ENCODE measurements at regions not wholly inside any gene's neighbourhood (a gene's known extent, or its start where the extent isn't known, plus 50 kb on each side); places are given as distances from the start of the nearest gene placed in this dataset.

DNA sequence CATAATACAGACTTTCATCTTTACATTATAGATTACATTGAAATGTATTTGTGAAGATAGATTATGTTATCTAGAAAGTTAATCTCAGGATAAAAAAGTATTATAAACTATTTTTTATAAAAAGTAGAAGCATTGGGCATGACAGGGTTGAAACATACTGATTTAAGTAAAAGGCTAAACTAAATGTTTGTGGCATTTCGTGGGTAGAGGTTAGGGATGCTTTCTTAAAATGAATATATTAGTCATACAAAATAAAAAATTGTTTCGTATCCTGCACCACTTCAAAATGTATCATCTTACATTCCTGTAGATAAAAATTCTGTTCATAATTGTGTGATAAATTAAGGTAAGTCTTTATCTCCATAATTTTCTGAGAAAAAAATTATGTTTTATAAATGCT, 603.6 kb downstream of the SPRY1 start:
- peaks cover 0 to 14% (median 1%) of the 10 kb centered on the region in 11 donors for H3K9me3 ChIP-seq
- H3K36me3 ChIP-seq, result no peaks in the 10 kb centered on the region
- H3K4me3 ChIP-seq, result no peak overlapping the region
- intact Hi-C loops (cut with DNase I), result no loop called here
- TF ChIP-seq, protein P1, sequence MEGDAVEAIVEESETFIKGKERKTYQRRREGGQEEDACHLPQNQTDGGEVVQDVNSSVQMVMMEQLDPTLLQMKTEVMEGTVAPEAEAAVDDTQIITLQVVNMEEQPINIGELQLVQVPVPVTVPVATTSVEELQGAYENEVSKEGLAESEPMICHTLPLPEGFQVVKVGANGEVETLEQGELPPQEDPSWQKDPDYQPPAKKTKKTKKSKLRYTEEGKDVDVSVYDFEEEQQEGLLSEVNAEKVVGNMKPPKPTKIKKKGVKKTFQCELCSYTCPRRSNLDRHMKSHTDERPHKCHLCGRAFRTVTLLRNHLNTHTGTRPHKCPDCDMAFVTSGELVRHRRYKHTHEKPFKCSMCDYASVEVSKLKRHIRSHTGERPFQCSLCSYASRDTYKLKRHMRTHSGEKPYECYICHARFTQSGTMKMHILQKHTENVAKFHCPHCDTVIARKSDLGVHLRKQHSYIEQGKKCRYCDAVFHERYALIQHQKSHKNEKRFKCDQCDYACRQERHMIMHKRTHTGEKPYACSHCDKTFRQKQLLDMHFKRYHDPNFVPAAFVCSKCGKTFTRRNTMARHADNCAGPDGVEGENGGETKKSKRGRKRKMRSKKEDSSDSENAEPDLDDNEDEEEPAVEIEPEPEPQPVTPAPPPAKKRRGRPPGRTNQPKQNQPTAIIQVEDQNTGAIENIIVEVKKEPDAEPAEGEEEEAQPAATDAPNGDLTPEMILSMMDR (IDR thresholded peaks at IDR 0.05), result no peak
- DNase-seq (no peak), ATAC-seq (no peak)
- H3K27ac ChIP-seq, result no peak overlapping the region
- 65 to 69% methylated on average over 2 of the region's 2 CpGs for WGBS, 2 donors
- H3K4me1 ChIP-seq, result no peaks in the 10 kb centered on the region
- no peaks in the 10 kb centered on the region for H3K27me3 ChIP-seq

DNA sequence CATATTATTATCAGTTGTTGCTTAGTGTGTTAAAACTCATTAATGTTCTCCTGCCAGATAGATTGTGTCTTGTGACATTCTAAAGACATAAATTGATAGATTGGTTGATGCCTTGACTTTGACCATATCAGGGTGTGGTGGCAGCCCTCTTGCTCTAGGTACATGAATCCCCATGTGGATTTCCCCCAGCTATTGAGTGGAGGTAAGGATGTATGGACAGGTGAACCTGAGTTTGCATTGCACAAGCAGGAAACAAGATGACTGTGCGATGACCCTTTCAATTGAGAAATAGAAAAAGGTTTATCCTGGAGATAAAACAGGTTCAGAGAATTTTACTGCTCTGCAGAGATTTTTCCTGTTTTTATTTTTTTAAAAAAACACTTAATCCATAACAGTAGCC, 619.2 kb downstream of the SPRY1 start:
- Histone ChIP-seq H3K27me3 (no peaks in the 10 kb centered on the region), H3K9me3 (peaks cover 0 to 4% (median 0%) of the 10 kb centered on the region in 11 donors), H3K4me3 (no peak overlapping the region), H3K4me1 (peaks cover 0 to 23% (median 20%) of the 10 kb centered on the region in 9 donors), H3K27ac (no peak overlapping the region), H3K36me3 (no peaks in the 10 kb centered on the region)
- ATAC-seq (no peak), DNase-seq (no peak)
- intact Hi-C loops (cut with DNase I), result no loop called here
- TF ChIP-seq, protein P1 (IDR thresholded peaks at IDR 0.05), result no peak
- 0 to 96% methylated on average over 1 of the region's 1 CpG for WGBS, 2 donors

DNA sequence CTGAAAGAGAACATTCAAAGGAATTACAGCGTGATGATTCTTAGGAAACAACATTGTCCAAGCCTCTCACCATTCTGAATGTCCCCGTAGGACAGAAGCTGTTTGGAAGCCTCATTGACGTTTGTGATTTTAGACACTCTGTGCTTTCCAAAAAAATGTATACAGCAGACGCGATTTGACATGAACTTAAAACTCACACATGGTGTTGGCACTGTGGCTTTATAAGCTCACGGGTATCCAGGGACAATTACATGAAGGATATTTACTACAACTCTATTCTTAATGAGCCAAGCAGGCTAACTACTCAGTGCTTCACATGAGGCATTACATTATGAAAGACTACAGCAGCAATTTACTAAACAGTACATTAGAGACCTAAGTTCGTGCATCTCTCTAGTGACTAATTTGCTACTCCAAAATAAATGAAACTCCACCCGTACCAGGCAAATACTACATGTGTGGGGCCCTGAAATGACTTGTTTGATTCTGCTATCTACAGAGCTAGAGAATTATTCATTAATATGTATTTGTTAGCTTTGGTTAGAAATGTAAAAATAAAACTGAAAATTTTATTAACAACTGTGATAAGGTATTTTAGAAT, 620.7 kb downstream of the SPRY1 start:
- Histone ChIP-seq H3K9me3 (peaks cover 0 to 11% (median 0%) of the 10 kb centered on the region in 11 donors), H3K27ac (peak overlapping the region in 3 of 10 donors; percentile 0 to 39 (median 5)), H3K4me1 (peaks cover 0 to 23% (median 20%) of the 10 kb centered on the region in 9 donors), H3K36me3 (no peaks in the 10 kb centered on the region), H3K4me3 (no peak overlapping the region), H3K27me3 (no peaks in the 10 kb centered on the region)
- no peak for ATAC-seq
- DNase-seq, result no peak
- TF ChIP-seq, protein P1 (IDR thresholded peaks at IDR 0.05), result no peak
- 78 to 89% methylated on average over 8 of the region's 8 CpGs for WGBS, 2 donors
- intact Hi-C loops (cut with DNase I), result no loop called here

DNA sequence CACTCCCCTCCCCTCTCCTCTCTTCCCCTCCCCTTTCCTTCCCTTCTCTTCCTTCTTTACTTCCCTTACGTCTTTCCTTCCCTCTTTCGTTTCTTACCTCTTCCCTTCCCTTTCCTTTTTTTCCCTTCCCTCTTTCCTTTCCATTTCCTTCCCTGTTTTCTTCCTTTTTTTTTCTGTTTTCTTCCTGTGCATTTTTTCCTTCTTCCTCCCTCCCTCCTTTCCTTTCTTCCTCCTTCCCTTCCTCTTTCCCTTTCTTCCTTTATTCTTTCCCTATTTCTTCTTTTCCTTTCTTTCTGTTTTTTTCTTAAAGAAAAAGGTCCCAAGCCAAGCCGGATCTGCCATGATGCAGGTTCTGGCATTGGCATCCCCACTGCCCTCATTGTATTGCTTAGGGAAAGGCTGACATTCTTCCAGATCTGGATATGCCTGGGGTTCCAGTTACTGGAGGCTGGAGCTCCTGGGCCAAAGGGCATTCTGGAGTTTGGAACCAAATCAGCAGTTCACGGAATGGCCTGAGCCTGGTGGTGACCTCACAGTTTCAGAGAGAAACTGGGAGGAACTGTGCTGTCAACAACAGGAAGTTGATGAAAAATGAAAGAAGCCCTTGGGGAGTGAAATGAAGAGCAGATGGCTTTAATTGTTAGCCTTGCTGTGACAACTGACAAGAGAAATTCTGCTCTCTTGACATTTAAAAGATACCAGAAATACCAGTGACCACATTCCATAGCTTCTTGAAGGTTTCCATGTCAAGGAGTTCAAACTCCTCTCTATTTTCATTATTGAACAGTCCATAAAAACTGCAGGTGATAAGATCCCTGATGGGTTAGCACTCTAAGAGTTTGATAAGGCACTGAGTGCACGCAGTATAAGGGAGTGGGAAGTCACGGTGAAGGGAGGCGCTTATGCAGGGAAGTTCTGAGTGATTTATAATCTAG, 622.1 kb downstream of the SPRY1 start:
- H3K9me3 ChIP-seq, result peaks cover 0 to 8% (median 0%) of the 10 kb centered on the region in 11 donors
- 36 to 39% methylated on average over 7 of the region's 7 CpGs for WGBS, 2 donors
- no peak overlapping the region for H3K4me3 ChIP-seq
- no peaks in the 10 kb centered on the region for H3K36me3 ChIP-seq
- H3K4me1 ChIP-seq, result peaks cover 0 to 23% (median 20%) of the 10 kb centered on the region in 9 donors
- TF ChIP-seq, protein P1 (IDR thresholded peaks at IDR 0.05), result no peak
- intact Hi-C loops (cut with DNase I), result no loop called here
- peak; percentile 38 to 75 for DNase-seq
- H3K27ac ChIP-seq, result peak overlapping the region; percentile 36 to 85 (median 74)
- ATAC-seq, result peak; percentile 82 to 97 (median 92)
- H3K27me3 ChIP-seq, result no peaks in the 10 kb centered on the region
